ENCODE measurements at regions not wholly inside any gene's neighbourhood (a gene's known extent, or its start where the extent isn't known, plus 50 kb on each side); places are given as distances from the start of the nearest gene placed in this dataset.
A peak's percentile ranks its signal among the peaks of the same experiment; 100 is the strongest.

DNA sequence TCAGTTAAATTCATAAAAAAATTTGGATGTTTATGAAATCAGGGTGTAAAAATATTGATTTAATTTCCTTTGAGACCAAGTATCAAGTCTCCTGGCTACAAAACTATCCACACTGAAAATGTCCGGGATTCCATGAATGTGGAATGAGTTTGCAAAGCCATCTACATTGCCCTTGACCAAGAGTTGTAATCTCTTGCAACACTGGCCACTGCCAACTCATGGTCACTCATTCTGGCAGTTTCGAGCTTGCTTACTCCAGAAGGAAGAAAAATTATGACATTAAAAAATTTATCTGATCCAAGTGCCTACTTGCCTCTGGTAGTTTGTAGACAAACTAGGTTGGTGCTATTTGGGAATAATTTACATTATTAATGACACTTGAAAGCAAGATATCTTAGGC is 84.2 kb downstream of the NPY start:
- no peaks in the 10 kb centered on the region for H3K4me1 ChIP-seq
- no peak for ATAC-seq
- no peak for TF ChIP-seq POLR2A (IDR thresholded peaks at IDR 0.05)
- TF ChIP-seq, protein P1, sequence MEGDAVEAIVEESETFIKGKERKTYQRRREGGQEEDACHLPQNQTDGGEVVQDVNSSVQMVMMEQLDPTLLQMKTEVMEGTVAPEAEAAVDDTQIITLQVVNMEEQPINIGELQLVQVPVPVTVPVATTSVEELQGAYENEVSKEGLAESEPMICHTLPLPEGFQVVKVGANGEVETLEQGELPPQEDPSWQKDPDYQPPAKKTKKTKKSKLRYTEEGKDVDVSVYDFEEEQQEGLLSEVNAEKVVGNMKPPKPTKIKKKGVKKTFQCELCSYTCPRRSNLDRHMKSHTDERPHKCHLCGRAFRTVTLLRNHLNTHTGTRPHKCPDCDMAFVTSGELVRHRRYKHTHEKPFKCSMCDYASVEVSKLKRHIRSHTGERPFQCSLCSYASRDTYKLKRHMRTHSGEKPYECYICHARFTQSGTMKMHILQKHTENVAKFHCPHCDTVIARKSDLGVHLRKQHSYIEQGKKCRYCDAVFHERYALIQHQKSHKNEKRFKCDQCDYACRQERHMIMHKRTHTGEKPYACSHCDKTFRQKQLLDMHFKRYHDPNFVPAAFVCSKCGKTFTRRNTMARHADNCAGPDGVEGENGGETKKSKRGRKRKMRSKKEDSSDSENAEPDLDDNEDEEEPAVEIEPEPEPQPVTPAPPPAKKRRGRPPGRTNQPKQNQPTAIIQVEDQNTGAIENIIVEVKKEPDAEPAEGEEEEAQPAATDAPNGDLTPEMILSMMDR (IDR thresholded peaks at IDR 0.05), result no peak
- intact Hi-C loops (cut with DNase I), result no loop called here
- H3K9me3 ChIP-seq, result no peaks in the 10 kb centered on the region
- H3K36me3 ChIP-seq (replicated peaks in 1 of 2; ENCODE audit: insufficient read depth in 1 of 2, low read depth in 2 of 2), result no peaks in the 10 kb centered on the region
- no peak overlapping the region for H3K4me3 ChIP-seq
- DNase-seq, result no peak
- H3K27ac ChIP-seq, result no peak overlapping the region
- H3K27me3 ChIP-seq, result no peaks in the 10 kb centered on the region
- 25 to 38% methylated on average over 2 of the region's 2 CpGs for WGBS, 2 donors

- intact Hi-C loops (cut with DNase I), result no loop called here
- H3K27ac ChIP-seq, result no peak overlapping the region
- DNase-seq (no peak), ATAC-seq (no peak)
- TF ChIP-seq, protein P1 (IDR thresholded peaks at IDR 0.05), result no peak
- TF ChIP-seq POLR2A (IDR thresholded peaks at IDR 0.05), result no peak
- H3K9me3 ChIP-seq, result no peaks in the 10 kb centered on the region
- H3K4me1 ChIP-seq, result no peaks in the 10 kb centered on the region
- 74 to 82% methylated on average over 5 of the region's 5 CpGs for WGBS, 2 donors
- H3K36me3 ChIP-seq (replicated peaks in 1 of 2; ENCODE audit: insufficient read depth in 1 of 2, low read depth in 2 of 2), result no peaks in the 10 kb centered on the region
- H3K4me3 ChIP-seq, result no peak overlapping the region
- H3K27me3 ChIP-seq, result no peaks in the 10 kb centered on the region
These were observed 86.6 kb downstream of the NPY start for GRCh38 chr7:24370541-24370940.

- Histone ChIP-seq H3K27ac (no peak overlapping the region), H3K27me3 (no peaks in the 10 kb centered on the region), H3K36me3 (replicated peaks in 1 of 2; ENCODE audit: insufficient read depth in 1 of 2, low read depth in 2 of 2) (no peaks in the 10 kb centered on the region), H3K4me3 (no peak overlapping the region), H3K4me1 (no peaks in the 10 kb centered on the region), H3K9me3 (no peaks in the 10 kb centered on the region)
- ATAC-seq, result no peak
- TF ChIP-seq, protein P1 (IDR thresholded peaks at IDR 0.05), result no peak
- TF ChIP-seq POLR2A (IDR thresholded peaks at IDR 0.05), result no peak
- DNase-seq, result no peak
- 77 to 78% methylated on average over 15 to 17 of the region's 17 CpGs for WGBS, 2 donors
- intact Hi-C loops (cut with DNase I), result no loop called here
These were observed 89.3 kb downstream of the NPY start for GRCh38 chr7:24372961-24373955.

- Histone ChIP-seq H3K4me1 (no peaks in the 10 kb centered on the region), H3K36me3 (replicated peaks in 1 of 2; ENCODE audit: insufficient read depth in 1 of 2, low read depth in 2 of 2) (no peaks in the 10 kb centered on the region), H3K9me3 (no peaks in the 10 kb centered on the region), H3K27me3 (no peaks in the 10 kb centered on the region), H3K27ac (no peak overlapping the region), H3K4me3 (no peak overlapping the region)
- peak; percentile 21 to 53 (median 24) for DNase-seq
- ATAC-seq, result peak; percentile 82
- TF ChIP-seq, protein P1 (IDR thresholded peaks at IDR 0.05), result no peak
- peak in 1 of 3 donors; percentile 13 for TF ChIP-seq POLR2A (IDR thresholded peaks at IDR 0.05)
- WGBS, 2 donors, result 63 to 78% methylated on average over 7 to 8 of the region's 8 CpGs
- intact Hi-C loops (cut with DNase I), result no loop called here
These were observed 95.1 kb downstream of the NPY start for GRCh38 chr7:24378871-24379616.
